ENCODE measurements at regions not wholly inside any gene's neighbourhood (a gene's known extent, or its start where the extent isn't known, plus 50 kb on each side); places are given as distances from the start of the nearest gene placed in this dataset.

- Histone ChIP-seq H3K9me3 (ENCODE audit: insufficient read depth in 2 of 2, low read depth in 1 of 2, low read length in 1 of 2) (no peaks in the 10 kb centered on the region), H3K27me3 (replicated peaks in 1 of 4; ENCODE audit: control insufficient read depth in 3 of 4, extremely low read depth in 1 of 4, insufficient read depth in 3 of 4, low read length in 3 of 4) (no peaks in the 10 kb centered on the region), H2BK12ac (ENCODE audit: low read depth, low read length) (no peak overlapping the region), H2AK5ac (ENCODE audit: low read depth, low read length) (no peak overlapping the region), H4K5ac (ENCODE audit: insufficient read length, low read depth, low read length) (no peak overlapping the region), H3K27ac (ENCODE audit: low read depth, low read length) (no peak overlapping the region), H3K4me1 (replicated peaks in 1 of 4; ENCODE audit: control insufficient read depth in 3 of 4, insufficient read depth in 4 of 4, low read length in 3 of 4) (no peaks in the 10 kb centered on the region), H3K4me2 (ENCODE audit: insufficient read depth in 1 of 2, low read depth in 2 of 2, low read length in 2 of 2) (no peak overlapping the region), H4K8ac (ENCODE audit: extremely low read depth, insufficient read depth, low read length) (no peak overlapping the region), H4K20me1 (replicated peaks in 1 of 2; ENCODE audit: control insufficient read depth in 1 of 2, insufficient read depth in 2 of 2, low read length in 2 of 2) (no peaks in the 10 kb centered on the region), H3K4ac (replicated peaks; ENCODE audit: insufficient read length, low read depth, low read length) (no peak overlapping the region), H3K4me3 (ENCODE audit: extremely low read depth in 1 of 4, insufficient read depth in 2 of 4, low read depth in 3 of 4, low read length in 4 of 4) (no peak overlapping the region), H2BK20ac (ENCODE audit: low read length) (no peak overlapping the region), H3K14ac (ENCODE audit: insufficient read length) (no peak overlapping the region), H2BK15ac (ENCODE audit: low read length) (no peak overlapping the region), H3K23me2 (ENCODE audit: low read depth, low read length) (no peaks in the 10 kb centered on the region), H3K23ac (ENCODE audit: insufficient read length) (no peak overlapping the region), H3K79me2 (ENCODE audit: control insufficient read depth in 1 of 2, insufficient read depth in 2 of 2, low read length in 2 of 2) (no peaks in the 10 kb centered on the region), H3K36me3 (ENCODE audit: control insufficient read depth in 2 of 4, insufficient read depth in 4 of 4, low read length in 3 of 4) (no peaks in the 10 kb centered on the region; a peak in 1 of 8 replicates), H3K18ac (ENCODE audit: extremely low read depth, low read length) (no peak overlapping the region), H3K79me1 (ENCODE audit: low read depth, low read length) (no peaks in the 10 kb centered on the region), H3K56ac (replicated peaks; ENCODE audit: insufficient read length, low read depth, low read length) (no peak overlapping the region), H2AFZ (ENCODE audit: low read length) (no peak overlapping the region), H2BK120ac (replicated peaks; ENCODE audit: low read depth, low read length) (no peak overlapping the region), H4K91ac (replicated peaks; ENCODE audit: insufficient read length, low read length) (no peak overlapping the region), H2BK5ac (ENCODE audit: low read depth, low read length) (no peak overlapping the region), H3K9ac (replicated peaks in 1 of 4; ENCODE audit: extremely low read depth in 1 of 4, low read depth in 3 of 4, low read length in 3 of 4) (no peak overlapping the region)
- 88% methylated on average over 3 of the region's 3 CpGs; no CpG with 5 or more reads in 1 of the 2 experiments for WGBS, 2 experiments (ENCODE audit: extremely low coverage in 1 of 2, insufficient coverage in 1 of 2, insufficient read length in 1 of 2, insufficient replicate concordance in 2 of 2, low coverage in 1 of 2, low lambda C conversion rate in 2 of 2, missing lambda C conversion rate in 1 of 2)
- FAIRE-seq (no peak), DNase-seq (ENCODE audit: low read depth in 1 of 2, low spot score in 2 of 2) (no peak)
- ChIA-PET CTCF (ENCODE audit: partially characterized antibody) (interaction anchor here (1.7 kb wide), 1 partner anchor 16 kb away, joined by 3 read pairs; no protein-coding TSS in a partner anchor), POLR2A (ENCODE audit: partially characterized antibody) (no interaction called here)
- TF ChIP-seq RNF2 (IDR thresholded peaks at IDR 0.05; ENCODE audit: borderline replicate concordance, low read depth, low read length, missing control alignments, poor library complexity, severe bottlenecking) (no peak), CBX8 (IDR thresholded peaks at IDR 0.05; ENCODE audit: borderline replicate concordance, low read depth, low read length) (no peak), POLR2AphosphoS5 (IDR thresholded peaks at IDR 0.05; ENCODE audit: low read depth, low read length) (no peak), JUN (IDR thresholded peaks at IDR 0.05; ENCODE audit: low read depth, low read length) (no peak), SP4 (IDR thresholded peaks at IDR 0.05; ENCODE audit: low read length) (no peak)
Measured at GRCh38 chr18:66778048-66778447, 174.2 kb upstream of the CDH19 start.

Measured in H1 (cell line).